ENCODE measurements at regions not wholly inside any gene's neighbourhood (a gene's known extent, or its start where the extent isn't known, plus 50 kb on each side); places are given as distances from the start of the nearest gene placed in this dataset.

GRCh38 chr14:103255555-103255954, 78.5 kb upstream of the EIF5 start:
- TF ChIP-seq POLR2A (IDR thresholded peaks at IDR 0.05; ENCODE audit: low read depth, low read length) (no peak), TAF1 (IDR thresholded peaks at IDR 0.05; ENCODE audit: borderline replicate concordance, low read depth, low read length) (no peak)
